Neural cell (in vitro differentiated cells): ENCODE measurements at regions not wholly inside any gene's neighbourhood (a gene's known extent, or its start where the extent isn't known, plus 50 kb on each side); places are given as distances from the start of the nearest gene placed in this dataset.

Experiments used
- POLR2AphosphoS5 ChIP-seq: IDR thresholded peaks from 2 replicates; pipeline ENCODE4 v1.6.1; 2012
- TF ChIP-seq, protein P1 (sequence below): fragments of 450-650 bp; IDR thresholded peaks from 2 replicates; pipeline ENCODE4 v1.5.1; 2014; ENCODE audit warnings: antibody characterized with exemption, mild to moderate bottlenecking, moderate library complexity; ENCODE audit not compliant: poor library complexity, severe bottlenecking

GRCh38 chr12:3416159-3416558 lies 74.8 kb upstream of the PRMT8 start:
- no peak for TF ChIP-seq POLR2AphosphoS5
- TF ChIP-seq, protein P1, sequence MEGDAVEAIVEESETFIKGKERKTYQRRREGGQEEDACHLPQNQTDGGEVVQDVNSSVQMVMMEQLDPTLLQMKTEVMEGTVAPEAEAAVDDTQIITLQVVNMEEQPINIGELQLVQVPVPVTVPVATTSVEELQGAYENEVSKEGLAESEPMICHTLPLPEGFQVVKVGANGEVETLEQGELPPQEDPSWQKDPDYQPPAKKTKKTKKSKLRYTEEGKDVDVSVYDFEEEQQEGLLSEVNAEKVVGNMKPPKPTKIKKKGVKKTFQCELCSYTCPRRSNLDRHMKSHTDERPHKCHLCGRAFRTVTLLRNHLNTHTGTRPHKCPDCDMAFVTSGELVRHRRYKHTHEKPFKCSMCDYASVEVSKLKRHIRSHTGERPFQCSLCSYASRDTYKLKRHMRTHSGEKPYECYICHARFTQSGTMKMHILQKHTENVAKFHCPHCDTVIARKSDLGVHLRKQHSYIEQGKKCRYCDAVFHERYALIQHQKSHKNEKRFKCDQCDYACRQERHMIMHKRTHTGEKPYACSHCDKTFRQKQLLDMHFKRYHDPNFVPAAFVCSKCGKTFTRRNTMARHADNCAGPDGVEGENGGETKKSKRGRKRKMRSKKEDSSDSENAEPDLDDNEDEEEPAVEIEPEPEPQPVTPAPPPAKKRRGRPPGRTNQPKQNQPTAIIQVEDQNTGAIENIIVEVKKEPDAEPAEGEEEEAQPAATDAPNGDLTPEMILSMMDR, result no peak
